VCaP (cell line): ENCODE measurements at regions not wholly inside any gene's neighbourhood (a gene's known extent, or its start where the extent isn't known, plus 50 kb on each side); places are given as distances from the start of the nearest gene placed in this dataset.
"Not testable (repeated sequence)": the region's sequence is repeated elsewhere in the genome, so short reads cannot be mapped to it uniquely, and the experiment has no call there.

Experiments used
- H3K27ac ChIP-seq: fragments of 450-650 bp; 2 replicates; pipeline ENCODE4 v1.5.1; 2017
- CTCF ChIP-seq: fragments of 450-650 bp; conservative IDR thresholded peaks from 2 replicates; pipeline ENCODE4 v1.5.1; 2017; ENCODE audit warnings: mild to moderate bottlenecking, moderate library complexity

DNA sequence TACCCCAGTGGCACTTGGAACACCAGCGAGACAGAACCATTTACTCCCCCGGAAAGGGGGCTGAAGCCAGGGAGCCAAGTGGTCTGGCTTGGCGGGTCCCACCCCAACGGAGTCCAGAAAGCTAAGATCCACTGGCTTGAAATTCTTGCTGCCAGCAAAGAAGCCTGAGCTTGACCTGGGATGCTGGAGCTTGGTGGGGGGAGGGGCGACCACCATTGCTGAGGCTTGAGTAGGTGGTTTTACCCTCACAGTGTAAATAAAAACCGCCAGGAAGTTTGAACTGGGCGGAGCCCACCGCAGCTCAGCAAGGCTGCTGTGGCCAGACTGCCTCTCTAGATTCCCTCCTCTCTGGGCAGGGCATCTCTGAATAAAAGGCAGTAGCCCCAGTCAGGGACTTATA lies 62.8 kb downstream of the RPS24 start:
- not testable (repeated sequence) for H3K27ac ChIP-seq

DNA sequence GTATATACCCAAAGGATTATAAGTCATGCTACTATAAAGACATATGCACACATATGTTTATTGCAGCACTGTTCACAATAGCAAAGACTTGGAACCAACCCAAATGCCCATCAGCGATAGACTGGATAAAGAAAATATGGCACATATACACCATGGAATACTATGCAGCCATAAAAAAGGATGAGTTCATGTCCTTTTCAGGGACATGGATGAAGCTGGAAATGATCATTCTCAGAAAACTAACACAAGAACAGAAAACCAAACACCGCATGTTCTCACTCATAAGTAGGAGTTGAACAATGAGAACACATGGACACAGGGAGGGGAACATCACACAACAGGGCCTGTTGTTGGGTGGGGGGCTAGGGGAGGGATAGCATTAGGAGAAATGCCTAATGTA lies 68.9 kb downstream of the RPS24 start:
- H3K27ac ChIP-seq: not testable (repeated sequence)

DNA sequence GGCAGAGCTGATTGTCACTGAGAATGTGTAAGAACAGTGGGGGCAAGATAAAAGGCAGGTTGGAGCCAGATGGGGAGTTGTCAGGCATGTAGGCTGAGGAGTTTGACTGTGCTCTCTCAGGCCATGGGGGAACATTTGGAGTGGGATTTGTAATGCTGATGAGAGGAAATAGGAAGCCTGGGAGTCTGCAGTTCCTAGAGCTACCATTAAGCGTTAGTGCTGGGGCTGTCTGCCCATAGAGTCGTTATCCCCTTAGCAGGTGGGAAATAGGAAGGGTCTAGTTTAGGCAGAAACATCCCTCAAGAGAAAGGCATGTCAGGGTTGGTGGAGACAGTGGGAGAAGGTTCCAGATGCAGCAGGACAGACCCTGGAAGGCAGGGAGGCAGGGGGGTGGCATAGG lies 75.5 kb downstream of the RPS24 start:
- no peak overlapping the region for H3K27ac ChIP-seq
- no peak for TF ChIP-seq CTCF

- H3K27ac ChIP-seq: no peak overlapping the region
- TF ChIP-seq CTCF: no peak
These were observed 81.6 kb downstream of the RPS24 start for GRCh38 chr10:78115135-78115853.

GRCh38 chr10:78116361-78116760 lies 82.7 kb downstream of the RPS24 start:
- H3K27ac ChIP-seq: no peak overlapping the region
- no peak for TF ChIP-seq CTCF

GRCh38 chr10:78118591-78118990 lies 84.9 kb downstream of the RPS24 start:
- H3K27ac ChIP-seq: no peak overlapping the region
- no peak for TF ChIP-seq CTCF

DNA sequence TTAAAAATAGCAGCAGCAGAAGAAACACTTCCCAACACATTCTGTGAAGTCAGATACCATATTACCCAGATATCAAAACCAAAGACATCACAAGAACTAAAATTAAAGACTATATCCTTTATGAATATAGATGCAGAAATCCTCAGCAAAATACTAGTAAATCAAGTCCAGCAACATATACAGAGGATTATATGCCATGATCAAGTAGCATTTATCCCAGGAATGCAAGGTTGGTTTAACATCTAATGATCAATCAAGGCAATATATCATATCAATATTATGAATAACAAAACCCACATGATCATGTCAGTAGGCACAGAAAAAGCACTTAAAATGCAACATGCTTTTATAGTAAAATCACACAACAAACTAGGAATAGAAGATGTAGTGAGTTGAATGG lies 88.1 kb downstream of the RPS24 start:
- no peak overlapping the region for H3K27ac ChIP-seq
- TF ChIP-seq CTCF: no peak

- no peak for TF ChIP-seq CTCF
- no peak overlapping the region for H3K27ac ChIP-seq
These were observed 90.5 kb downstream of the RPS24 start for GRCh38 chr10:78124167-78124566.

GRCh38 chr10:78129211-78129610 lies 95.5 kb downstream of the RPS24 start:
- TF ChIP-seq CTCF: no peak
- no peak overlapping the region for H3K27ac ChIP-seq
